GM12873 (cell line): ENCODE measurements at regions not wholly inside any gene's neighbourhood (a gene's known extent, or its start where the extent isn't known, plus 50 kb on each side); places are given as distances from the start of the nearest gene placed in this dataset.

Source experiments
- CTCF ChIP-seq: IDR thresholded peaks from 2 replicates; pipeline ENCODE4 v1.5.1; 2012; ENCODE audit warnings: low read depth, mild to moderate bottlenecking, moderate library complexity, low read length, control low read depth; ENCODE audit not compliant: insufficient read depth; ENCODE audit errors: missing control alignments

DNA sequence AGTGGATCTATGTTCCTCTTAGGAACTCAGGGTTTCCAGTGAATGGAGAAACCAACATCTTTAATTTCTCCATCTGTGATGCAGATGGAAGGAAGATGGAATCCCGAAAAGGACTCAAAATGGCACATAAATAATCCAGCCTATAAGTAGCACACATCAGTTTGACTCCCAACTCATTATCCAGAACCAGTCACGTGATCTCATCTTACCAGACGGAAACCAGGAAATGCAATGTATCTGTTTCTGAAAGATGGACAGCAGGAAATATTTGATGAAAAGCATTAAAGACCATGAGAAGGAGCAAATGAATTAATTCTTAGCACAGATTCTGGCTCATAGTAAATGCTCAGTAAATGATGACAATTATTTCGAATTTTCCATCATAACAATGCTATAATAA, 443.1 kb upstream of the FMR1 start:
- no peak for TF ChIP-seq CTCF

DNA sequence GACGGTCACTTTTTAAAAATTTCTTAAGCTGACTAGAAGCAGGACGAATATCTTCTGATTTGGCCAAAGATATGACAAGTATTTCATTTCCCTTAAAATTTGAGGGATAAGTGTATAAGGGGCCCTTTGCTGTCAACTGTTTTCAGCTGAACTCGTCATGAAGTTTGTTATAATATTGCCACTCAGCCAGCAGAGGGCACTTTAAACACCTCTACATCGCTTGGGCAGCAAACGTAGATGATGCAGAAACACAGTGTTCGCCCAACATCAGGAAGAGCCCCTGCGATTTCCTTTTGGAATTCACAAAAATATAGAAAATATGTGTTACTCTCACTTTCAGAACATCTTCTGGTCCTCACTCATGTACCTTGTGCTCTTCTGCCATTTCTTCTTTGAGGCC, 435.7 kb upstream of the FMR1 start:
- TF ChIP-seq CTCF: peak; percentile 52

GRCh38 chrX:147478899-147479298, 432.8 kb upstream of the FMR1 start:
- TF ChIP-seq CTCF: no peak

GRCh38 chrX:147485207-147485606, 426.5 kb upstream of the FMR1 start:
- TF ChIP-seq CTCF: no peak

DNA sequence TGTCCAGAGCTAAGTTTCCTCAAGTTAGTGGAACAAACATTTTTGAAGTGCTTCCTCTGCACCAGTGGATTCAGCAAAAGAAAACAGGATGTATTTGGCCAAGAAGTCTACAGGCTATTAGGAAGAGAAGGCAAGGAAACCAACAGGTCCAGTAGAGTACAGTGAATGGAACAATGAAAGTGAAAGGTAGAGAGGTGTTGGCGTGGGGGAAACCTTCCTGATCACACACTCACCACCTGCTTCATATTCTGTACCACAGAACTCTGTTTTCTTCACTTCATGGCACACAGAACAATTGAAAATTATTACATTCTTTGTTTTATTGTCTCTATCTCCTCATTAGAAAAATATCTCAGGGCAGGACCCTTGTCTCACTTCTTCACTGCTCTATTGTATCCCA, 417.4 kb upstream of the FMR1 start:
- TF ChIP-seq CTCF: no peak

GRCh38 chrX:147498796-147499195, 412.9 kb upstream of the FMR1 start:
- TF ChIP-seq CTCF: no peak

DNA sequence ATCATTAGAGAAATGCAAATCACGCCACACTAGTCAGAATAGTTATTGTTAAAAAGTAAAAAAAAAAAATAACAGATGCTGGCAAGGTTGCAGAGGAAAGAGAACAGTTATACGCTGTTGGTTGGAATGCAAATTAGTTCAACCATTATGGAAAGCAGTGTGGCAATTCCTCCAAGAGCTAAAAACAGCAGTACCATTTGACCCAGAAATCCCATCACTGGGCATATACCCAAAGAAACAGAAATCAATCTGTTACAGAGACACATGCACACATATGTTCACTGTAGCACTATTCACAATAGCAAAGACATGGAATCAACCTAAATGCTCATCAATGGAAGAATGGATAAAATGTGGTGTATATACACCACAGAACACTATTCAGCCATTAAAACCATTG, 388.7 kb upstream of the FMR1 start:
- TF ChIP-seq CTCF: no peak

DNA sequence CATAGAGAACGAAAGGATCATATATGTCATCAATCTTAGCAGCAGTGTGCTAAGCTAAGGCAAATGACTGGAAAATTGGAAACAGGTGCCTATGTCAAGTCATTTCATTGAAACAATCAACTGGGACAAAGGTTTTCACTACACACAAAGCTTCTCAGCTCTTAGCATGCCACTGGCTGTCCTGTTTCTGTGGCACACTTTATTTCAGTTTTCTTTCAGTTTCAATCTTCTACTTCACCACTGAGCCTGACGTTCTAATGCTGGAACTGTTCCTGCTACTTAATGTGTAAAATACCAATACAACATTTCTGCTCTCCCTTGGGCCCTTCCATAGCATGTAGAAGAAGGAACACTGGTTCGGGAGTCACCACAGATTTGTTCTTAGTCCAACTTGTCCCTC, 378.3 kb upstream of the FMR1 start:
- no peak for TF ChIP-seq CTCF
